Lung microvascular endothelial cell (primary cell): ENCODE measurements at regions not wholly inside any gene's neighbourhood (a gene's known extent, or its start where the extent isn't known, plus 50 kb on each side); places are given as distances from the start of the nearest gene placed in this dataset.

Experiments
- DNase-seq, 2 donors: peaks; one replicate each; pipeline versions ENCODE4 v3.0.0 to v3.0.0-alpha.2; 2010; ENCODE audit warnings: low read depth in 2 of 2

DNA sequence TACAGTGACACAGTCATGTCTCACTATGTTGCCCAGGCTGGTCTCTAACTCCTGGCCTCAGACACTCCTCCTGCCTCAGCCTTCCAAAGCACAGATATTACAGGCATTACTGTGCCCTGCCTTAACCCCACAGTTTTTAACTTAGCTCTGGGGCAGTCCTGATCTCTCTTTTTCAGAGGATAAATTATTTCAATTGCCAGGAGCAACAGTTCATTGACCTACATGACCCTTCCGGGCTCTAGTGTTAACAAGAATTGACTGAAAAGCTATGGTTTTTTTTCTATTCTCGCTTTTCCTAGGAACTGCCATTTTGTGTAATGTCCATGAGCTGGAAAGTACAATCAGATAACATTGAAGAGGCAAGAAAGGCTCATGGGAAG is 92.8 kb downstream of the HNRNPLL start:
- DNase-seq = no peak

DNA sequence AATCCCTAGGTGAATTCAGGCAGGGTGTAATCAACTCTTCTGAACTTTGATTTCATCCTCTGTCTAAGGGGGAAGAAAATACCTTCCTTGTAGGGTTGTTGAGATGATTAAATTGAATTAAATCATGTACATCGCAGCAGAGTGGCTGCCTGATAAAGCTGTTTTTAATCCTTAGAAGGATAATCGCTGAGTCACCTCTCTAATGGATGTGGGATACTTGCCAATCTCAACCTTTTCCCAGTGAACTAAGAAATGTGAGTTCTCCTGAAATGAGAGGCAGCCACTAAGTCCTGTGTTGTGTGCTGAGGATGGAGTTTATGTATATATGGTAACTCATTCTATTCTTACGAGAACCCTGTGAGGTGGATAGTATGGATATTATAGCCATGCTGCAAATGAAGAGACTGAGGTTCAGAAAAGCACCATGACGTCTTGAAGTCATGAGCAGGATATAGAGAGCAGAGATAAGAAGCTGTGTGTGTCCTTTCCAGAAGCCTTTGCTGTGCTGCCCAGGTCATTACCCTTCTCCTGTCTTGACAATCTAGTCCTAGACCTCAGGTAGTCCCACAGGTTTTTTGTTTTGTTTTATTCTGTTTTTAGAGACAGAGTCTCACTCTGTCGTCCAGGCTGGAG is 93.3 kb downstream of the HNRNPLL start:
- peak; percentile 27 to 63 for DNase-seq

DNA sequence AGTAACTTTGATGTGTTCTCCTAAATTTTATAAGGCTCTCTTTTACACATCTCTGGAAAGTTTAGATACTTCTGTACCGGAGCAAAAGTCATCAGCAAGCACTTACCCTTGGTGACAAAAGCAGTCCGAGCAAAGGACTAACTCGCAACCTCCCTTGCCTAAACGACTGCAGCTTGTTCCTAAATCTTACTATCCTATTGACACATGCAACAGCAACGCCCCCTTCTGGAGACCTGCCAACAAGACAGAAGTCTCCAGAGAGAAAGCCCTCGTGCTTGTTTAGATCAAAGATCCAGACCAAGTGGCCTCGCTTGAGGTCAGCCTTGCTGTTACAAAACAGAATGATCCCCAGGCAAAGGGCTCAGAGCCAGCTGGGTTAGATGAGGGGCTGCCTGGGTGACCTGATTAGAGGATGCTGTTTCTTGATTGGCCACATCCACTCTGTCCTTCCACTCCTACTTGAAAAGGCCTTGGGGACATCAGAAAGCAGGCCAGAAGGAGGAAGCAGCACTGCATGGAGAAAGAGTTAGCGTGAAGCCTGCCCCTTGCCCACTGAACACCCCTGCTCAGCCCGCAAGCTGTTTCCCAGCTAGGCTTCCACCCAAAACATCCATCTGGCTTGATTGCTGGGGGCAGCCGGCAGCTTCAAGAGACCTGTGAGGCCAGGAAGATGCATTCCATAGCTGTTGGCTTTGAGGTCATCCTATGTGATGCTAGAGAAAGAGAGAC is 94.3 kb downstream of the HNRNPLL start:
- peak; percentile 69 to 78 for DNase-seq

DNA sequence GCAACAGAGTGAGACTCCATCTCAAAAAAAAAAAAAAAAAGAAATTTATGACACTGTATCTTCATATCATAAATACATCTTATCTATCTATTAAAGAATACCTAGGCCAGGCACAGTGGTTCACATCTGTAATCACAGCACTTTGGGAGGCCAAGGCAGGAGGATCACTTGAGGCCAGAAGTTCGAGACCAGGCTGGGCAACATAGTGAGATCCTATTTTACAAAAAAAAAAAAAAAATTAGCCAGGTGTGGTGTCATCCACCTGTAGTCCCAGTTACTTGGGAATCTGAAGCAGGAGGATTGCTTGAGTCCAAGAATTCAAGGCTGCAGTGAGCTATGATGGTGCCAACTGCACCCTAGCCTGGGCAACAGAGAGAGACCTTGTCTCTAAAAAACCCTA is 95.0 kb downstream of the HNRNPLL start:
- DNase-seq = no peak

DNA sequence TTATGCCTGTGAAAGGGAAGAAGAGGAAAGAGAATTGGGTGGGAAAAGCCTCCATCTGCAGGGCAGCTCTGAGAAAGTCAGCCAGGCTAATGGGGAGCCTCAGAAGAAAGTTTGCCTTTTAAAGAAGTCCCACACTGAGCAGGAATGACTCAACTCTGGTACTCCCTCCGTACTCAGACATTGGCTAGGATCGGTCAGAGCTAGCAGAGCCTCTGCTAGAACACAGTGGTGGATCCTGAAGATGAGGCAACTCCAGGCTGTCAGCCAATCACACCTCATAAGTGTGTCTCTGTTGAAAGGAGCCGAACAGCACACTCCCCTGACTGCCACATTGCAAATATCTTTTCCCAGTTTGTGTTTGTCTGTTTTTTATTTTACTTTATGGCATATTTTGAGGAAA is 96.9 kb downstream of the HNRNPLL start:
- DNase-seq = no peak

DNA sequence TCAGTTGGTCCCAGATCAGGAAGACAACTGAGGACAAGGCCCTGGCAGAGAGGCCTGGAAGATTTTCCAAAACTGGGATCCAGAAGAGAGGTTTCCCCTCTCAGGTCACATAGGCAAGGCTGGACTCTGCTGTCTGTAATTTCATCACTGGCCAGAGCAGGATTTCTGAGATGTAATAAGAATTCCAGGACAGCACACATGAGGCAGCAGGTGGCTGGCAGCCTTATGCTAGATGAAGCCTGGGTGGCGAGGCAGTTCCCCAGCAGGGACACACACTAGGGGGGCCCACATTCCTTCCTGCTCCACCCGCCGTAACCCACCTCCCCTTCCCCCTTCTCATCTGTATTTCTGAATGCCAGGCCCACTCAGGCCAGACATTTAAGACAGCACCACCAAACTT is 98.6 kb downstream of the HNRNPLL start:
- no peak for DNase-seq

DNA sequence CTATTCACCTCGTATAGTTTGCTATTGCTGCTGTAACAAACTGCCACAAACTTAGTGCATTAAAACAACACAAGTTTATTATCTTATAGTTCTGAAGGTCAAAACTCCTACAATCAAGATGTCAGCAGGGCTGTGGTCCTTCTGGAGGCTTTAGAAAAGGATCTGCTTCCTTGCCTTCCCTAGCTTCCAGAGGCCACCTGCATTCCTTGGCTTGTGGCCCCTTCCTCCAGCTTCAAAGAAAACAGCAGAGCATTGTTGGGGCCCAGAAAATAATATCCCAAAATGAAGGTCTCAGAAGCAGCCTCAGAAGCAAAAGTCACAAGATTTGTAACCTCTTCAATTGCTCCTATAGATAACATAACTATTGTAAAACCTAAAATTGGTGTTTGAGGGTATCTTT is 100.6 kb downstream of the HNRNPLL start:
- no peak for DNase-seq

DNA sequence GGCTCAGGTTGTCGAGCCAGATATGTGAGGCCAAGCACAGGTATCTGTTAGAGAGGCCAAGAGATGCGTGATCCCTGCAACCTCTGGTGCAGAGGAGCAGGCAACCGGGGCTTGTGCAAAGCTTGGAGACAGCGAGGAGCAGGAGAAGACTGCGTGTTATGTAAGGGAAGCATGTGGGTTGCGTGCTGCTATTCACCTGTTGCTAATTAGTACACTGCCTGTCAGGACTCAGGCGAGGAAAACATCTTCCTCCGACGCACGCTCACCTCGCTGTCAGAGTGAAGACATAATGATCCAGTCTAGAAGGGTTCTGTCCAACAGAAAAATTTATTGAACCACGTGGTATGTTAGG is 102.5 kb downstream of the HNRNPLL start:
- DNase-seq = no peak

DNA sequence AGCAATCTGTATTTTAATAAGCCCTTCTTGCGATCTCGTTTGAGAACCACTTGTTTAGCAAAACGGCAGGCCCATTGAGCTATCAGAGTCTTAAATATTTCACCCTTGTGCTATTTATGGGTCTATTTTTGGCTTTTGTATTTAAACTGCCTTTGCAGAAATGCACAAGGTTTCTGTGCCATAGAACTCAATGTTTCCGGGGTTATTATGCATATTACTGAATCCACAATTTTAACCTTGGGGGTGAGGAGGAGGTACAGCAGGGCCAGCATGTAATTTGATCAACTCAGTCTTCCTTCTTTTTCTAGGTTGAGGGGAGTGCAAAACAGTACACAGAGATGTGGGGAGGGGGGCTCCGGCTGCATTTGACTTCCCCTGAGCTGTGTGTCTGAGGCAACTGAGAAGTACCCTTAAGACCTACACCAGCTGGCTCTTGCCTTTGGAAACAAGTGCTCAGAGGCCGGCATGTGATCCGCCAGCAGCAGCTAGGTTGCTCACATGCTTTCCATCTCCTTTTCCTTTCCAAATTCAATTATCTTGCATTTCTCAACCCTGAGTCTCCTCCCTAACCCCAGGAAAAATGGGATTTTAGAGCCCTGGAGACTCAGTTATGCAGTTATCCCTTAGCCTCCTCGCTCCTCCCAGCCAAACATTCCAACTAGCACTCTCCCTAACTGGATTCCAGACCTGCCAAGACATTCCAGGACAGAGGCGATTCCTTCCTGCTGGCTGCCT is 103.0 kb downstream of the HNRNPLL start:
- no peak for DNase-seq

DNA sequence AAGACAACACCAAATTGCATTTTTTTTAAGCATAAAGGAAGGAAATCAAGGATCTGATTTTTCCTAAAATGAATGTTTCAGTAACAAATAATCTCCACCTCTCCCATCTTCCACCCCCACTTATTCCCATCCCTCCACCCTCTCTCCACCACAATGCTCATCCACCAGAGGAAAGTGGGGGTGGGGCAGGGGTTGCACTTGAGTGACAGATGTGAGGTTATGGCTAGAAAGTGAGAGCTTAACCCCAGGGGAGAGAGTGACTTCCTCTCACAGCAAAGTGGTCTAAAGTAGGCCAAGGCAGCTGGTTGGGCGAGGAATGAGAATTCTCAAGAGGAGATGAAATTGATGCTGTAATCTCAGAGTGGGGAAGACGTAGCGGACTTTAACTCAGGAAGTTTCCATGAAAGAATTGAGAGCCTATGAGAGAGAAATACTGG is 104.7 kb downstream of the HNRNPLL start:
- DNase-seq = no peak

DNA sequence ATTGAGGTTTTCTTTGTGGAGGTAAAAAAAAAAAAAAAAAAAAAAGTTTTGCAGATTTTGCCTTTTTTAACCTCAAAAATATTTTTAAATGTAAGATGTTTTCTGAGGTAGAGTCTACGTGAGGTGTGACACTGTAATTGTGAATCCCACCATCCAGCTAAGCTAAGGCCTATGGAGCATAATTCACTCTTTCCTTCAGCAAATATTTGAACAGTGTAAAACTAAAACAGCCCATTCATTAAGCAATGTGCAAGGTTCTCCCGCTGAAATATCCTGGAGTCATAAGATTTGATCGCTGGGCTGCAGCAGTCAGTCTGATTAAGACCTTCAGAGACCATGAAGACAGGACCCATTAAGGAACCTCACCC is 105.1 kb downstream of the HNRNPLL start:
- DNase-seq = no peak

DNA sequence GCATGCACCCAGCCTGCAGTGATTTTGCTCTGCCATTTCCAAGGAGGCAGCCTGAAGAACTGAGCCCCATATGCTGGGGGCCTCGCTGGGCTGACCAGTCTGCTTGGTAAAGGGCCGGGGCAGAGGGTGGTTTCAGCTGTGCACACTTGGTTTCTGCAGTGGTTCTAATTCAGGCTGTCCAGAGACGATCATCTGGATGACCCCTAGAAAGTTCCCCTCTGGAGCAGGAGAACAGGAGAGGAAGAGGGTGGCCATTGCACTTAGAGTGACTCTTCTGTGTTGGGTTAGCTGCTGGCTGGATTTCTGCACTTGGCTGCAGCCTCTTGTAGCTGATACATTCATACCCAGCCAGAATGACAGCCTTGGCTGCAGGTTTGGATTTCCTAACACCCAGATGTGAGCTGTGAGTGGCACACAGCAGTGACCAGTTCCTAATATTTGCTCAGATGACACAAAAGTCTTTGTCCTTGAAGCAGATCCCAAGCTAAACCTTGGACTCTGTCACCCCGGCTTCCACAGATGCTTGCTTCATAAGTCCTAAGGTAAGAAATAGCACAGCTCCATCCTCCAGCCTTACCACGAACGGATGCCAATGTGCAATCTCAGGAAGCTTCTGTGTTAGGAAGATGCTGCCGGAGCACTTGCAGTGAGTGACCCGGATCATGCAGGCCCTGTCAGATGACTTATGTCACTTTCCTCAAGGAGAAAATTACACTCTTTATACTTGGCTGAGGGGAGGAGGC is 105.6 kb downstream of the HNRNPLL start:
- no peak for DNase-seq

DNA sequence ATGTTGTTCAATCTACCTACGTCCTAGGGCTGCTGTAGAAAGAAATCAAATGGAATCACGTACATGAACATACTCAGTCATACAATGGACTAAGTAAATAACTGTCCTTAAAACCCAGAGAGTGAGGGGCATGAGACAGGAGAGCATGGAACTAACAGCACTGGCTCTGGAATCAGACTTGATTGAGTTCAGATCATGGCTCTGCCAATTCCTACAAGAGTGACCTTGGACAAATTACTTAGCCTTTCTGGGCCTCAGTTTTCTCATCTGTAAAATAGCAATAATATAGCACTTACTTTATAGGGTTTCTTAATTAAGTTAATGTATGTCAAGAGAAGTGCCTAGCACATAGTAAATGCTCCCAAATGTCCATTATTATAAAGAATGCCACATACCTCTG is 106.8 kb downstream of the HNRNPLL start:
- DNase-seq = no peak

DNA sequence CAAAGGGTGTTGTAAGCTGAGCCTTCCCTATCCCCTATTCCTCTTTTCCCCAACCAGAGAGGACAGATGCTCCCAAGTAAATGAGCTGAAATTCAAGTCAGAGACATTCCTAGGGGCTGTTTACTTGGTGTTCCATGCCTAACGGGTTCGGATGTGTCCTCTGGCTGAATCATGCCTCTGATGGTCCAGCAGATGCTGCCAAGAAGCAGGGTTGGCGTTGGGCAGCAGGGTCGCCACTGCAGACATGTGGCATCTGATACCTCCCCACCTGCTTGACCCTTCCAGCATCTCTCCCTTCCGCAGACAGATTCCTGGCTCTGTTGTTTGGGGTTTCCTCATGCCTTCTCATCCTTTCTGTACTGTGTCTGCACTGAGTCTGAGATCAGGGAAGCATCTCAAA is 108.3 kb downstream of the HNRNPLL start:
- no peak for DNase-seq

DNA sequence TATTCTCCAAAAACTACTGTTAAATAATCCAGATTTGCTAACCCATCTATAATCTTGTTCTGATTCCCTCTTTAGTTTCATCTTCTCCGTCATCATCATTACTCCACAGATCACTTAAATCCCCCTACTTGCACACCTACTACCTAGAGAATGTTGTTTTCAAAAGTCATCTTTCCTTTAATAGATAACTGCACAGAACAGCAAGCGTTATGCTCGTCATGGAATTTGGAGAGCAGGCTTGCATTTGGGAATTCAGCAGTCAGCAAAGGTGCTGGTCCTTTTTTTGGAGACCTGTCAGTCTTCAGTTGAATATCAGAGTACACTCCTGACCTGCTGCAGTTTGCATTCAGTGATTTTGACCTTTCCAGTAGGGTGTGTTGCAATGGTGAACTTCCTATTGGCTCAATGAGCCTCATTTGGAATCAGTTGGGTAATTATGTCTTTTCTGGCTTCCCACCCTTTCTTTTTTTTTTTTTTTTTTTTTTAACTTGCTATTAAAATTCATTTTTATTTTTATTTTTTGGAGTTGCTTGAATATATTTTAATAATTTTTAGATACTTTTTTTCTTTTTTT is 110.6 kb downstream of the HNRNPLL start:
- DNase-seq = no peak

DNA sequence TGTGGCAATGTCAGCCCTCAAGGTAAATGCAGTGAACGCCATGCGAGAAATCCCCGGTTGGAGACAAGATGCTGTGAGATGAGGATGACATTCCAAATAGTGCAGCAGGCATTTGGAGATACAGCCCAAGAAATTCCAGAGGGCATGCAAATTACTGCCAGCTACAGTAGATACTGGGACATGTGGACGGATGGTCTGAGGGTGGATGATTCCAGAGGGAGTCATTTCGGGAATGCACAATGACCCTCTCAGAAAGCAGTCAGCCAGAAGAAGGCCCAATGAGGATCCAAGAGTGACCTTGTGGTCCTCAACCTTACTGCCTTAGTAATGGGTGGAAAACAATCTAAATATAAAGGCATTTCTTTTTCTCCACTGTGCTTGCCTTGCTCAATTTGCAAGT is 111.3 kb downstream of the HNRNPLL start:
- DNase-seq = no peak

DNA sequence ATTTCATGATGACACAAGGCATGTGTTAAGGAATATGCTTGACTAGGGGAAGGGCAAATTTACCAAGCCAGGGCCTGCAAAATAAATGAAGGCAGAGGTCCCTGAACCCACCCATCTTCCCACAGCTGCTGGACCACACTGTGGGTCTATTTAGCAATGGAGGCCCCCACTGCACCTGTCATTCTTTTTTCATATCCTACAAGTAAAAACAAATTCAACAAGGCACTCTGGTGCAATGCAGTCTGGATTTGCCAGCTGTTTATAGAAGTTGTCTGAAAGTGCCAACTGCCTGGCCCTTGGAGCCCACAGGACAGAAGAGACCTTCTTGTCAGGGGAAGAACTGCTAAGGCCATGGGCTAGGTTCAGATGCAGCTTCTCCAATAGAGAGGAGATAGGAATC is 112.8 kb upstream of the ATL2 start:
- no peak for DNase-seq

DNA sequence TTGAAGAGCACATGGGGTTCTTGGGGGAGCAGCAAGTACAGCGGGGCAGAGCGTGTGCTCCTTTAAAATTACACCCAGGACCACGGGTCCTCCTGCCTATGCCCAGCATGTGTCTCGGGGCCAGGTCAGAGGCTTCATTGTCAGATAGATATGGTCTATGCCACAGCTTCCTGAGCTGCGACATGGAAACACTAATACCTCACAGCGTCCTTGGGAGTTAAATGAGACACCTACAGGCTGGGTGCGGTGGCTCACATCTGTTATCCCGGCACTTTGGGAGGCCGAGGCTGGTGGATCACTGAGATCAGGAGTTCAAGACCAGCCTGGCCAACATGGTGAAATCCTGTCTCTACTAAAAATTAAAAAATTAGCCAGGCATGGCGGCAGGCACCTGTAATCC is 110.8 kb upstream of the ATL2 start:
- DNase-seq = no peak

DNA sequence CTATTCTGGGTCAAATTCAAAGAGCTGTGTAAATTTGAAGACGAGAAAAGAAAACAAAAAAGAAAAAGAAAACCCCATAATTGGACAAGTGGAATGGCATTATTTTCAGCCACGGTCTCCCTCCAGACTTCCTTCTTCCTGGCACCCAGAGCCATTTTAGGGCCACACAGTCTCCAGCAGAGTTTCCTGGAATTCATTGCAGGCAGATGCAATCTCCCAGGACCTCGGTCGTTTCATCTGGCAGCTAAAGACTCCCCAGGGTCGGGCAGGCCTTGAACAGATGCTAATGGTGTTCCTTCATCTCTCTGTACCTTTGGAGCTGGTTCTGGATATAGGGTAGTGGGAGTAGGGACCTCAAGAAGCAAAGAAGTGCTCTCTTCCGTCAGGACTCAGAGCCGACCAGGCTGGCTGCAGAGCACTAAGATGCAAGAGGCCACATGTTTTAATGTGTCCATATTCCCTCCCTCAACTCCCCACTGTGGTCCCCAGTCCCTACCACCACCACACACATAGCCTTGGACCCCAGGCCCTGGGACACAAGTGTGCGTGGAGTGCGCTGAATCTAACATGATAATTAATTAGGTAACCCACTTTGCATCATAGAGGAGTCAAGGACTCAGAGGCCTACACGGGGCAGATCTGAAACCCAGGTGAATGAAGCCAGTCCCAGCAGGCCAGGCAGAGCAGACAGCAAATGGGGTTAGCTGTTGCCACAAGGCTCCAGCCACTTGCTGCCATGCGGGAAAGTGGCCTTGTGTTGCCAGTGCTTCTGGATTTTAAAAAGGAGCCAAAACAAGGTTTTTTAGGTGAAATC is 109.3 kb upstream of the ATL2 start:
- DNase-seq = no peak

DNA sequence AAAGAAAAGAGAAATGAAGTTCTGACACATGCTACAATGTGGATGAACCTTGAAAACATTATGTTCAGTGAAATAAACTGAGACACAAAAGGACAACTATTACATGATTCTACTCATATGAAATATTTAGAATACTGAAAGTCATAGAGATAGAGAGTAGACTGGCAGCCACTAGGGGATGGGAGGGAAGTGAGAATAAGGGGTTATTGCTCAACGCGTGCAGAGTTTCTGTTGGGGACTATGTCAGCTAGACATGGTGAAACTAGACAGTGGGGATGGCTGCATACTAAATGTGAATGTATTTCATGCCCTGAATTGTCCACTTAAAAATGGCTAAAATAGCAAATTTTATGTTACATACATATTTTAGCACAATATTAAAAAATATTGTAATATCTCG is 108.7 kb upstream of the ATL2 start:
- DNase-seq = no peak

DNA sequence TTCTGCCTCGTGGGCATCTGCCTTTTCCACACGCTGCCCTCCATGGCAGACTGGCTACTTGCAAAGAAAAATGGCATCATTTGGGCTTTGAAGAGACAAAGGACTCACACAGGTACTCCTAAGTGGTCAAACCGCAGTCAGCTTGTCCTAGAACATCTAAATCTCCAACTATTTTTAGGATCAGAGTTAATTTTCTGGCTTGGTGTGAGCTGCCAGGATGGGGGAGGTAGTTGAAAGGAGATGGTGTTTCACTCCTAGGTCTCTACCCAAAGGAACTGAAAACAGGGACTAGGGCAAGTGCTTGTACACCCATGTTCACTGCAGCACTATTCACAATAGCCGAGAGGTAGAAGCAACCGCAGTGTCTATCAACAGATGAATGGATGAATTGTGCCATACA is 107.9 kb upstream of the ATL2 start:
- no peak for DNase-seq
